ENCODE measurements at regions not wholly inside any gene's neighbourhood (a gene's known extent, or its start where the extent isn't known, plus 50 kb on each side); places are given as distances from the start of the nearest gene placed in this dataset.

DNA sequence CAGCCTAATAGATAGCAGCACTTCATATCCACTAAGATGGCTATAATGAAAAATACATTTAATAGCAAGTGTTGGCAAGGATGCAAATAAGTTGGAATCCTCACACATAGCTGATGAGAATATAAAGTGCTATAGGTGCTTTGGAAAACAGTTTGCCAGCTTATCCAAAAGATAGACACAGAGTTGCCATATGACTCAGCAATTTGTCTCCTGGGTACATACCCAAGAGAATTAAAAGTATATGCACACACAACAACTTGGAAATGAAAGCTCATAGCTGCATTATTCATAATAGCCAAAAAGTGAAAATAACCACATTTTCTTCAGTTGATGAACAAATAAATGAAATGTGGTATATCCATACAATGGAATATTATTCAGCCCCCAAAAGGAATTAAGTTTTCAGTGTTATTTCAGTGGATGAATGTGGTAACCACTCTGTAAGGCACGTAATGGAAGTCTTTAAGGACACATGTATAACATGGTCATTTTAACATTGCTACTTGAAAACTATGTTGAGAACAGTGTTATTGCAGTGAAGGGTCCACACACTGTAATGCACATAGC lies 320.9 kb upstream of the ADGRL3 start:
- TF ChIP-seq, protein P1, sequence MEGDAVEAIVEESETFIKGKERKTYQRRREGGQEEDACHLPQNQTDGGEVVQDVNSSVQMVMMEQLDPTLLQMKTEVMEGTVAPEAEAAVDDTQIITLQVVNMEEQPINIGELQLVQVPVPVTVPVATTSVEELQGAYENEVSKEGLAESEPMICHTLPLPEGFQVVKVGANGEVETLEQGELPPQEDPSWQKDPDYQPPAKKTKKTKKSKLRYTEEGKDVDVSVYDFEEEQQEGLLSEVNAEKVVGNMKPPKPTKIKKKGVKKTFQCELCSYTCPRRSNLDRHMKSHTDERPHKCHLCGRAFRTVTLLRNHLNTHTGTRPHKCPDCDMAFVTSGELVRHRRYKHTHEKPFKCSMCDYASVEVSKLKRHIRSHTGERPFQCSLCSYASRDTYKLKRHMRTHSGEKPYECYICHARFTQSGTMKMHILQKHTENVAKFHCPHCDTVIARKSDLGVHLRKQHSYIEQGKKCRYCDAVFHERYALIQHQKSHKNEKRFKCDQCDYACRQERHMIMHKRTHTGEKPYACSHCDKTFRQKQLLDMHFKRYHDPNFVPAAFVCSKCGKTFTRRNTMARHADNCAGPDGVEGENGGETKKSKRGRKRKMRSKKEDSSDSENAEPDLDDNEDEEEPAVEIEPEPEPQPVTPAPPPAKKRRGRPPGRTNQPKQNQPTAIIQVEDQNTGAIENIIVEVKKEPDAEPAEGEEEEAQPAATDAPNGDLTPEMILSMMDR (conservative IDR thresholded peaks at IDR 0.05; ENCODE audit: low read depth, low read length): no peak
- TF ChIP-seq EZH2phosphoT487 (IDR thresholded peaks at IDR 0.05; ENCODE audit: borderline replicate concordance, low read length): no peak

Data from PC-3 (cell line).